GM23338 (cell line): ENCODE measurements at regions not wholly inside any gene's neighbourhood (a gene's known extent, or its start where the extent isn't known, plus 50 kb on each side); places are given as distances from the start of the nearest gene placed in this dataset.
"Not testable (repeated sequence)": the region's sequence is repeated elsewhere in the genome, so short reads cannot be mapped to it uniquely, and the experiment has no call there.

Experiments
- TF ChIP-seq, protein P1 (sequence below), 2 experiments: fragments of 200-600 bp in 1 of 2; sonication (generic) in 1 of 2; conservative IDR thresholded peaks; 2 replicates each; pipeline versions ENCODE4 v1.5.1 to v1.6.1; 2016 to 2017; ENCODE audit warnings: antibody characterized with exemption in 2 of 2, low read depth in 2 of 2, mild to moderate bottlenecking in 2 of 2, moderate library complexity in 1 of 2
- TF ChIP-seq, protein P2 (sequence below): IDR thresholded peaks from one replicate; pipeline ENCODE4 v1.6.1; 2018; ENCODE audit warnings: antibody characterized with exemption; ENCODE audit not compliant: unreplicated experiment

DNA sequence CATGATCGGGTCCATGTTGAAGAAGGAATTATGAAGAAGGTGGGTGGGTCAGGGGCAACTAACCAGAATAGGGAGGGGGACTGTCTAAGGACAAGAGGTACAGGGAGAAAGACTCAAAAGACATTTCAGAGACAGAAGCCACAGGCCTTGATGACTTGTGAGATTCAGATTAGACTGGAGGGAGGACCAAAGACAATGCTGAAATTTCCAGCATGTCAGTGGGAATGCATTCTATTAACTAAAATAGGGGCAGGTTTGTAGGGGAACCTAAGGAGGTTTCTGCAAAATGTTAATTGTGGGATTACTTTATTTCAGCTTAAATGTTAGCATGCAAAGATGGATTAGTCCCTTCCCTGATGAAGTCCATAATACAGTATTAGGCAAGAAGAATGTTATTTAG, 141.6 kb upstream of the NBPF26 start:
- TF ChIP-seq, protein P1, sequence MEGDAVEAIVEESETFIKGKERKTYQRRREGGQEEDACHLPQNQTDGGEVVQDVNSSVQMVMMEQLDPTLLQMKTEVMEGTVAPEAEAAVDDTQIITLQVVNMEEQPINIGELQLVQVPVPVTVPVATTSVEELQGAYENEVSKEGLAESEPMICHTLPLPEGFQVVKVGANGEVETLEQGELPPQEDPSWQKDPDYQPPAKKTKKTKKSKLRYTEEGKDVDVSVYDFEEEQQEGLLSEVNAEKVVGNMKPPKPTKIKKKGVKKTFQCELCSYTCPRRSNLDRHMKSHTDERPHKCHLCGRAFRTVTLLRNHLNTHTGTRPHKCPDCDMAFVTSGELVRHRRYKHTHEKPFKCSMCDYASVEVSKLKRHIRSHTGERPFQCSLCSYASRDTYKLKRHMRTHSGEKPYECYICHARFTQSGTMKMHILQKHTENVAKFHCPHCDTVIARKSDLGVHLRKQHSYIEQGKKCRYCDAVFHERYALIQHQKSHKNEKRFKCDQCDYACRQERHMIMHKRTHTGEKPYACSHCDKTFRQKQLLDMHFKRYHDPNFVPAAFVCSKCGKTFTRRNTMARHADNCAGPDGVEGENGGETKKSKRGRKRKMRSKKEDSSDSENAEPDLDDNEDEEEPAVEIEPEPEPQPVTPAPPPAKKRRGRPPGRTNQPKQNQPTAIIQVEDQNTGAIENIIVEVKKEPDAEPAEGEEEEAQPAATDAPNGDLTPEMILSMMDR (conservative IDR thresholded peaks at IDR 0.05; ENCODE audit: low read depth in 2 of 2), result not testable (repeated sequence)
- TF ChIP-seq, protein P2, sequence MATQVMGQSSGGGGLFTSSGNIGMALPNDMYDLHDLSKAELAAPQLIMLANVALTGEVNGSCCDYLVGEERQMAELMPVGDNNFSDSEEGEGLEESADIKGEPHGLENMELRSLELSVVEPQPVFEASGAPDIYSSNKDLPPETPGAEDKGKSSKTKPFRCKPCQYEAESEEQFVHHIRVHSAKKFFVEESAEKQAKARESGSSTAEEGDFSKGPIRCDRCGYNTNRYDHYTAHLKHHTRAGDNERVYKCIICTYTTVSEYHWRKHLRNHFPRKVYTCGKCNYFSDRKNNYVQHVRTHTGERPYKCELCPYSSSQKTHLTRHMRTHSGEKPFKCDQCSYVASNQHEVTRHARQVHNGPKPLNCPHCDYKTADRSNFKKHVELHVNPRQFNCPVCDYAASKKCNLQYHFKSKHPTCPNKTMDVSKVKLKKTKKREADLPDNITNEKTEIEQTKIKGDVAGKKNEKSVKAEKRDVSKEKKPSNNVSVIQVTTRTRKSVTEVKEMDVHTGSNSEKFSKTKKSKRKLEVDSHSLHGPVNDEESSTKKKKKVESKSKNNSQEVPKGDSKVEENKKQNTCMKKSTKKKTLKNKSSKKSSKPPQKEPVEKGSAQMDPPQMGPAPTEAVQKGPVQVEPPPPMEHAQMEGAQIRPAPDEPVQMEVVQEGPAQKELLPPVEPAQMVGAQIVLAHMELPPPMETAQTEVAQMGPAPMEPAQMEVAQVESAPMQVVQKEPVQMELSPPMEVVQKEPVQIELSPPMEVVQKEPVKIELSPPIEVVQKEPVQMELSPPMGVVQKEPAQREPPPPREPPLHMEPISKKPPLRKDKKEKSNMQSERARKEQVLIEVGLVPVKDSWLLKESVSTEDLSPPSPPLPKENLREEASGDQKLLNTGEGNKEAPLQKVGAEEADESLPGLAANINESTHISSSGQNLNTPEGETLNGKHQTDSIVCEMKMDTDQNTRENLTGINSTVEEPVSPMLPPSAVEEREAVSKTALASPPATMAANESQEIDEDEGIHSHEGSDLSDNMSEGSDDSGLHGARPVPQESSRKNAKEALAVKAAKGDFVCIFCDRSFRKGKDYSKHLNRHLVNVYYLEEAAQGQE, result not testable (repeated sequence)
